HL-60 (cell line): ENCODE measurements at regions not wholly inside any gene's neighbourhood (a gene's known extent, or its start where the extent isn't known, plus 50 kb on each side); places are given as distances from the start of the nearest gene placed in this dataset.

Source experiments
- DNase-seq, 2 experiments: peaks; one replicate each; pipeline ENCODE4 v3.0.0-alpha.2; 2010 to 2020; ENCODE audit warnings: low read depth in 1 of 2, low spot score in 1 of 2
- H3K27ac ChIP-seq: fragments of 250-450 bp; sonication (Bioruptor Pico); replicated peaks from 2 replicates; pipeline ENCODE4 v1.5.1; 2020; ENCODE audit warnings: mild to moderate bottlenecking, moderate library complexity
- H3K27me3 ChIP-seq: fragments of 250-450 bp; sonication (Bioruptor Pico); 2 replicates; pipeline ENCODE4 v1.5.1; 2021; ENCODE audit warnings: mild to moderate bottlenecking, moderate library complexity; ENCODE audit not compliant: insufficient read depth, poor library complexity, severe bottlenecking
- H3K4me3 ChIP-seq: replicated peaks from 2 replicates; pipeline ENCODE4 v1.5.1; 2011; ENCODE audit warnings: mild to moderate bottlenecking, control low read depth, low read length; ENCODE audit not compliant: insufficient read depth
- CTCF ChIP-seq: IDR thresholded peaks from one replicate; pipeline ENCODE4 v1.5.1; 2011; ENCODE audit warnings: low read length, control low read depth, inconsistent platforms; ENCODE audit not compliant: insufficient read depth
- GABPA ChIP-seq: IDR thresholded peaks from 2 replicates; pipeline ENCODE4 v1.6.1; 2012; ENCODE audit warnings: low read depth
- POLR2AphosphoS5 ChIP-seq: IDR thresholded peaks from 2 replicates; pipeline ENCODE4 v1.6.1; 2012; ENCODE audit warnings: low read depth
- SPI1 ChIP-seq: IDR thresholded peaks from 2 replicates; pipeline ENCODE4 v1.6.1; 2012; ENCODE audit warnings: low read depth, mild to moderate bottlenecking, borderline replicate concordance
- TF ChIP-seq, protein P1 (sequence below): IDR thresholded peaks from 2 replicates; pipeline ENCODE4 v1.6.1; 2012; ENCODE audit warnings: low read depth; ENCODE audit not compliant: insufficient replicate concordance

DNA sequence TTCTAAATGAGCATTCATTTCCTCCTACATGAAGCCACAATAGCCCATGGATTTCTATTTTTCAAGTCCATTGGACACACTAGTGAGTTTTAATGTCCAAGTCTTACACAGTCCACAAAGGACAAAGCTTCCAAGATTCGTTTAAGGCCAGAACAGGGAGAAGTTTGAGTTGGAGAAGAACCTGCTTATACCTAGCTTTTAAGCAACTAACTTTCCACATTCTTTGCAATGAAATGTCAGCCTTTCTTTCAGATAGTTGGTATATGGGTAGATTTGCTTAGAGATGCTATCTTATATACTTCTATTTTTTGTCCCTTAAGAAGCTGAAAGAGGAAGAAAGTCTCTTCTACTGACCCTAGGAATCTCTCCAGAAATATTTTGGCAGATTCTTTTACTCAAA lies 66.1 kb upstream of the NPAS2 start:
- Histone ChIP-seq H3K27me3 (peaks cover 6% of the 10 kb centered on the region), H3K4me3 (no peak overlapping the region), H3K27ac (no peak overlapping the region)
- TF ChIP-seq, protein P1, sequence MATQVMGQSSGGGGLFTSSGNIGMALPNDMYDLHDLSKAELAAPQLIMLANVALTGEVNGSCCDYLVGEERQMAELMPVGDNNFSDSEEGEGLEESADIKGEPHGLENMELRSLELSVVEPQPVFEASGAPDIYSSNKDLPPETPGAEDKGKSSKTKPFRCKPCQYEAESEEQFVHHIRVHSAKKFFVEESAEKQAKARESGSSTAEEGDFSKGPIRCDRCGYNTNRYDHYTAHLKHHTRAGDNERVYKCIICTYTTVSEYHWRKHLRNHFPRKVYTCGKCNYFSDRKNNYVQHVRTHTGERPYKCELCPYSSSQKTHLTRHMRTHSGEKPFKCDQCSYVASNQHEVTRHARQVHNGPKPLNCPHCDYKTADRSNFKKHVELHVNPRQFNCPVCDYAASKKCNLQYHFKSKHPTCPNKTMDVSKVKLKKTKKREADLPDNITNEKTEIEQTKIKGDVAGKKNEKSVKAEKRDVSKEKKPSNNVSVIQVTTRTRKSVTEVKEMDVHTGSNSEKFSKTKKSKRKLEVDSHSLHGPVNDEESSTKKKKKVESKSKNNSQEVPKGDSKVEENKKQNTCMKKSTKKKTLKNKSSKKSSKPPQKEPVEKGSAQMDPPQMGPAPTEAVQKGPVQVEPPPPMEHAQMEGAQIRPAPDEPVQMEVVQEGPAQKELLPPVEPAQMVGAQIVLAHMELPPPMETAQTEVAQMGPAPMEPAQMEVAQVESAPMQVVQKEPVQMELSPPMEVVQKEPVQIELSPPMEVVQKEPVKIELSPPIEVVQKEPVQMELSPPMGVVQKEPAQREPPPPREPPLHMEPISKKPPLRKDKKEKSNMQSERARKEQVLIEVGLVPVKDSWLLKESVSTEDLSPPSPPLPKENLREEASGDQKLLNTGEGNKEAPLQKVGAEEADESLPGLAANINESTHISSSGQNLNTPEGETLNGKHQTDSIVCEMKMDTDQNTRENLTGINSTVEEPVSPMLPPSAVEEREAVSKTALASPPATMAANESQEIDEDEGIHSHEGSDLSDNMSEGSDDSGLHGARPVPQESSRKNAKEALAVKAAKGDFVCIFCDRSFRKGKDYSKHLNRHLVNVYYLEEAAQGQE = no peak
- TF ChIP-seq POLR2AphosphoS5 (no peak), SPI1 (no peak), CTCF (no peak), GABPA (no peak)
- no peak for DNase-seq

DNA sequence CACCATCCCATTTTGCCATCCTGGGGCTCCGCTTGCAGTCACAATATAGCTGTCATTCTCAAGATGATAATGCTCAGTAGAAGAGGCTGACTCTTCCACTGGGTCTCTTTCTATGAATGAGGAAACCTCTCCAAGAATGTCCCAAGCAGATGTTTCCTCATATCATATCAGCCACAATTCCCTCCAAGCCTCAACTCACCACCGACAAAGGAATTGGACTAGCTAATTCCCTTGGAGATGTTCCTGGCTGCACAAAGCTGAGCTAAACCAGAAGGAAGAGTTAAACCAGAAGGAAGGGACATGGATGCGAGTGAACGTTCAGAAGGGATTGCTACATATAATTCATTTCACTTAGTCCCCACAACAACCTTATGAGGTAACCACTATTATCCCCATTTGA lies 65.0 kb upstream of the NPAS2 start:
- TF ChIP-seq GABPA (no peak), SPI1 (no peak), POLR2AphosphoS5 (no peak), CTCF (no peak)
- TF ChIP-seq, protein P1 = no peak
- no peak overlapping the region for H3K27ac ChIP-seq
- no peak for DNase-seq

DNA sequence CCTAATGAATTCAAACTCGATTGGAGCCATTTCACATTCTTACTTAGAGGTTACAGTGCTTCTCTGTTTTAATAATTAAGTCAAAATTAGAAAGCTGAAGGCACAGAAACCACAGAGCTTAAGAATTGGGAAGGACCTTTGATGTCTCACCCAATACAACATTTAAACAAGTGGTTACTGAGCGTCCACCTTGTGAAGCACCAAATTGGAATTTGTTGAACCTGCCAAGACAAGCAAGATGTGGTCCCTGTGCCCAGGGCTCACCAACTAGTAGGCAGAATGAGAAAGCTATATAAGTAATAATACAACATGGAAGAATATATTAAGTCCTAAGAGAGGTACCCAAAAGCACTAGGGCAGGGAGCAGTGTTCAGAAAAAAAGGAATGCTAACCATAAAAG lies 64.5 kb upstream of the NPAS2 start:
- Histone ChIP-seq H3K27me3 (peaks cover 6% of the 10 kb centered on the region), H3K4me3 (no peak overlapping the region), H3K27ac (no peak overlapping the region)
- no peak for TF ChIP-seq POLR2AphosphoS5
- TF ChIP-seq, protein P1 = no peak
- no peak for DNase-seq

More for the DNA sequence above, 65.0 kb upstream of the NPAS2 start:
- peaks cover 6% of the 10 kb centered on the region for H3K27me3 ChIP-seq
- no peak overlapping the region for H3K4me3 ChIP-seq

DNA sequence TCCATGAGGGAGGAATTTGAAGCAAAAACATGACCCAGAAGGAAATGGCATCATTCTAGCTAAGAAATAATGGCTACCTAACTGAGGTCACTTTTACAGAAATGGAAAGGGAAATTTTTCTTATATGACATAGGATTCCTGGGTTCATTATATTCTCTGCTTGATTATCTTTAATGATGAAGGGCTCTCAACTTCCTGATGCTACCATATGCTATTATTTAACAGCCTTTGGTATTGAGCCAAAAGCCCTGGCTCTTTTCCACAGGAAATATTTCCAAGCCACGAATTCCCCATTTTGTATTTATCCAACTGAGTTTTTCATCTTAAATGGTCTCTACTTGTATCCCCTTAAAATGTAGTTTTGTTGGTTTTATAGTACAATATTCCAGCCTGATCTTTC lies 63.2 kb upstream of the NPAS2 start:
- peaks cover 6% of the 10 kb centered on the region for H3K27me3 ChIP-seq
- no peak for DNase-seq
- no peak overlapping the region for H3K4me3 ChIP-seq
- H3K27ac ChIP-seq = no peak overlapping the region
- no peak for TF ChIP-seq CTCF
- TF ChIP-seq POLR2AphosphoS5 = no peak
